ENCODE measurements at regions not wholly inside any gene's neighbourhood (a gene's known extent, or its start where the extent isn't known, plus 50 kb on each side); places are given as distances from the start of the nearest gene placed in this dataset.

DNA sequence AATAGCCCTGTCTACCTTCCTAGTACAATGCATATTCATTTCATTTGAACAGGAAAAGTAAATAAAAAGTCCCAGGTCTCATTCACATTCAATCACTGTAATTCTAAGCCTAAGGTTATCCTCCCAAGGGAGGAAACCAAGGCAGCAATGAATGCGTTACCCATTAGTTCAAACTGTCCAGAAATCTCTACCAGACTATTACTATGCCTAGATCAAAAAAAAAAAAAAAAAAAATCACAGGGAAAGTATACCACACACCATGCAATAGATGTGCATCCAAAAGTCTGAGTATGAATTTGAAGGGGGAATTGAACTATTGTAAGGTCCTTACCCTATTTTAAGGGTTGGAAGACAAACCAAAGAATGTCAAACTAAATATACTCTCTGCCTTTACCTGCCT, 598.0 kb upstream of the API5 start:
- no peaks in the 10 kb centered on the region for H3K9me2 ChIP-seq (replicated peaks; ENCODE audit: insufficient read depth, low read length)
- H3K9ac ChIP-seq (ENCODE audit: low read length): no peak overlapping the region
- H3K36me3 ChIP-seq (replicated peaks; ENCODE audit: insufficient read depth, low read length): no peaks in the 10 kb centered on the region
- no peak overlapping the region for H3K4me2 ChIP-seq (ENCODE audit: low read depth, low read length)
- H4K20me1 ChIP-seq (ENCODE audit: insufficient read depth, low read length): no peaks in the 10 kb centered on the region
- no peak for DNase-seq
- H3K27me3 ChIP-seq (replicated peaks; ENCODE audit: insufficient read depth, low read length): no peaks in the 10 kb centered on the region
- H3K79me2 ChIP-seq (ENCODE audit: low read length): no peaks in the 10 kb centered on the region
- no peak overlapping the region for H2AFZ ChIP-seq (ENCODE audit: low read length)
- H3K27ac ChIP-seq (ENCODE audit: low read length): no peak overlapping the region
- no peak overlapping the region for H3K4me3 ChIP-seq (ENCODE audit: low read length)
- TF ChIP-seq EZH2phosphoT487 (IDR thresholded peaks at IDR 0.05; ENCODE audit: low read length) (no peak), EZH2 (optimal IDR thresholded peaks at IDR 0.05; ENCODE audit: low read depth, low read length) (no peak)
- TF ChIP-seq, protein P1, sequence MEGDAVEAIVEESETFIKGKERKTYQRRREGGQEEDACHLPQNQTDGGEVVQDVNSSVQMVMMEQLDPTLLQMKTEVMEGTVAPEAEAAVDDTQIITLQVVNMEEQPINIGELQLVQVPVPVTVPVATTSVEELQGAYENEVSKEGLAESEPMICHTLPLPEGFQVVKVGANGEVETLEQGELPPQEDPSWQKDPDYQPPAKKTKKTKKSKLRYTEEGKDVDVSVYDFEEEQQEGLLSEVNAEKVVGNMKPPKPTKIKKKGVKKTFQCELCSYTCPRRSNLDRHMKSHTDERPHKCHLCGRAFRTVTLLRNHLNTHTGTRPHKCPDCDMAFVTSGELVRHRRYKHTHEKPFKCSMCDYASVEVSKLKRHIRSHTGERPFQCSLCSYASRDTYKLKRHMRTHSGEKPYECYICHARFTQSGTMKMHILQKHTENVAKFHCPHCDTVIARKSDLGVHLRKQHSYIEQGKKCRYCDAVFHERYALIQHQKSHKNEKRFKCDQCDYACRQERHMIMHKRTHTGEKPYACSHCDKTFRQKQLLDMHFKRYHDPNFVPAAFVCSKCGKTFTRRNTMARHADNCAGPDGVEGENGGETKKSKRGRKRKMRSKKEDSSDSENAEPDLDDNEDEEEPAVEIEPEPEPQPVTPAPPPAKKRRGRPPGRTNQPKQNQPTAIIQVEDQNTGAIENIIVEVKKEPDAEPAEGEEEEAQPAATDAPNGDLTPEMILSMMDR (IDR thresholded peaks at IDR 0.05; ENCODE audit: low read length): no peak
- no peaks in the 10 kb centered on the region for H3K4me1 ChIP-seq (ENCODE audit: low read length)
- H3K9me3 ChIP-seq (replicated peaks; ENCODE audit: insufficient read depth, low read length): no peaks in the 10 kb centered on the region
- no peaks in the 10 kb centered on the region for H3F3A ChIP-seq (ENCODE audit: insufficient read depth, low read length)

DNA sequence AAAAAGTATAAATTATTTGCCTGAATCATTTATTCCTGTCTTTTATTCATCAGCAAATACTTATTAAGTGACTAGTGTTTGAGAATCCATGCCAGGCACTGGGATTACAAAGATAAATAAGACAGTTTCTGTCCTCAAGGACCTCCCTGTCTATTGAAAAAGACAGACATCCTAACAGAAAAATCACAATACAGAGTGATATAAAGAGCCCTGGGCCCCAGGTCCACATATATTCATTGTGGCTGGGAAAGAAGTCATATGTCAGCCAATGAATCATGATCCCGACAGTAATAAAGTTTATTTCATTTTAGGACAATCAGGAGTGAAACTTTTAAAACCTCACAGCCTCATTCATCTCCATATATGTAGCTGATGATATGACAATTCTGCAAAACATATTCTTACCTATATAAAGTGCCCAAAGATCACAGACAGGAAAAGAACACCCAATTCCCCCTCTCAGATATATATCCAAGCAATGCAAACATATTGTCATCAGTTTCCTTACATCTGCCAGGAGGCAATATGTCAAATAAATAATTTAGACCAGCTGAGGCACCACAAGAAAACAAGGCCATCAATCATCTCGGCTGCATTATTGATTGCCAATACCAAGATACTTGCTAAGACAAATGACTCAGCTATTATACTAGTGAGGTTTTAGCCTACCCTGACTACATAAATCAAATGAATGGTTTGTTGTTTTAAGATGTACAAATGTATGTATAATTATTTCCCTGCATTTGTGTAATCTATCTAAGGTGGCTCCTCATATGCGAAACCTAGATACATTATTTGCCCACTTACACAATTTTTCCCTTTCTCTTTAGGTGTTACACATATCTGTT, 590.9 kb upstream of the API5 start:
- H3K4me3 ChIP-seq (ENCODE audit: low read length): no peak overlapping the region
- H2AFZ ChIP-seq (ENCODE audit: low read length): no peak overlapping the region
- no peak for TF ChIP-seq EZH2 (optimal IDR thresholded peaks at IDR 0.05; ENCODE audit: low read depth, low read length)
- no peak for TF ChIP-seq EZH2phosphoT487 (IDR thresholded peaks at IDR 0.05; ENCODE audit: low read length)
- TF ChIP-seq, protein P1 (IDR thresholded peaks at IDR 0.05; ENCODE audit: low read length): no peak
- H3K27me3 ChIP-seq (replicated peaks; ENCODE audit: insufficient read depth, low read length): no peaks in the 10 kb centered on the region
- no peaks in the 10 kb centered on the region for H3F3A ChIP-seq (ENCODE audit: insufficient read depth, low read length)
- no peaks in the 10 kb centered on the region for H4K20me1 ChIP-seq (ENCODE audit: insufficient read depth, low read length)
- DNase-seq: no peak
- H3K9me2 ChIP-seq (replicated peaks; ENCODE audit: insufficient read depth, low read length): no peaks in the 10 kb centered on the region
- no peak overlapping the region for H3K9ac ChIP-seq (ENCODE audit: low read length)
- no peaks in the 10 kb centered on the region for H3K4me1 ChIP-seq (ENCODE audit: low read length)
- H3K36me3 ChIP-seq (replicated peaks; ENCODE audit: insufficient read depth, low read length): no peaks in the 10 kb centered on the region
- H3K9me3 ChIP-seq (replicated peaks; ENCODE audit: insufficient read depth, low read length): no peaks in the 10 kb centered on the region
- no peak overlapping the region for H3K27ac ChIP-seq (ENCODE audit: low read length)
- no peaks in the 10 kb centered on the region for H3K79me2 ChIP-seq (ENCODE audit: low read length)
- H3K4me2 ChIP-seq (ENCODE audit: low read depth, low read length): no peak overlapping the region

DNA sequence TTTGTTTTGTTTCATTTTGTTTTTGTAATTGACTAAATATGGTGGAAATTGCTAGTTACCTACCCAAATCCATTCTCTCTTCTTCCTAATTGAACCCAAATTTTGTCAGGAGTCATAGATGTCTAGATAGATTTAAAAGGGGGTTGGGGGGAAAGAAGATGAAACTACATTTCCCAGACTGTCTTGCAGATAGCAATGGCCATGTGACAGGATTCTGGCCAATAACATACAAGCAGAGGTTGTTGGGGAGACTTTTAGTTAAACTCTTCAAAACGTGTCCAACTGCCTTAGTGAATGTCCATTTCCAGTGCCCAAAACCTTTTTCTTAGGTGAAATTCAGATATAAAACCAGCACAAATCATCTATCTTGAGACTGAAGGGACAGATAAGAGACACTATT, 583.9 kb upstream of the API5 start:
- no peak overlapping the region for H3K9ac ChIP-seq (ENCODE audit: low read length)
- no peak overlapping the region for H3K4me2 ChIP-seq (ENCODE audit: low read depth, low read length)
- no peaks in the 10 kb centered on the region for H3K27me3 ChIP-seq (replicated peaks; ENCODE audit: insufficient read depth, low read length)
- no peak overlapping the region for H3K27ac ChIP-seq (ENCODE audit: low read length)
- no peak for DNase-seq
- TF ChIP-seq, protein P1 (IDR thresholded peaks at IDR 0.05; ENCODE audit: low read length): no peak
- TF ChIP-seq EZH2phosphoT487 (IDR thresholded peaks at IDR 0.05; ENCODE audit: low read length) (no peak), EZH2 (optimal IDR thresholded peaks at IDR 0.05; ENCODE audit: low read depth, low read length) (no peak)
- H3K36me3 ChIP-seq (replicated peaks; ENCODE audit: insufficient read depth, low read length): no peaks in the 10 kb centered on the region
- H3K4me3 ChIP-seq (ENCODE audit: low read length): no peak overlapping the region
- no peaks in the 10 kb centered on the region for H3F3A ChIP-seq (ENCODE audit: insufficient read depth, low read length)
- H2AFZ ChIP-seq (ENCODE audit: low read length): no peak overlapping the region
- H3K4me1 ChIP-seq (ENCODE audit: low read length): no peaks in the 10 kb centered on the region
- H3K9me3 ChIP-seq (replicated peaks; ENCODE audit: insufficient read depth, low read length): no peaks in the 10 kb centered on the region
- no peaks in the 10 kb centered on the region for H3K9me2 ChIP-seq (replicated peaks; ENCODE audit: insufficient read depth, low read length)
- no peaks in the 10 kb centered on the region for H3K79me2 ChIP-seq (ENCODE audit: low read length)
- H4K20me1 ChIP-seq (ENCODE audit: insufficient read depth, low read length): no peaks in the 10 kb centered on the region

Measured in MM.1S (cell line).